PC-9 (cell line): ENCODE measurements at regions not wholly inside any gene's neighbourhood (a gene's known extent, or its start where the extent isn't known, plus 50 kb on each side); places are given as distances from the start of the nearest gene placed in this dataset.
A peak's percentile ranks its signal among the peaks of the same experiment; 100 is the strongest.
"Not testable (repeated sequence)": the region's sequence is repeated elsewhere in the genome, so short reads cannot be mapped to it uniquely, and the experiment has no call there.

Experiments used
- BruUV-seq: library from RNA; stranded (reverse); fragments of 400-500 nt; replicated peaks from 2 replicates; lab custom pipeline; 2021; lab: Mats Ljungman, UMichigan
- CTCF ChIA-PET: fragments of 300-600 bp; sonication (Branson Sonifier 250); formaldehyde crosslinking; loops from one replicate; lab custom pipeline; 2022; ENCODE audit warnings: antibody characterized with exemption; lab: Charles Lee
- POLR2A ChIA-PET: fragments of 300-600 bp; sonication (Branson Sonifier 250); formaldehyde crosslinking; loops from one replicate; lab custom pipeline; 2022; ENCODE audit warnings: antibody characterized with exemption; ENCODE audit not compliant: unreplicated experiment; lab: Charles Lee
- DNase-seq, 2 experiments: peaks; one replicate each; pipeline versions ENCODE4 v3.0.0 to v3.0.0-alpha.2; 2015 to 2022; ENCODE audit warnings: mixed read lengths in 1 of 2
- H2AFZ ChIP-seq: fragments of 200-600 bp; sonication (generic); 2 replicates; pipeline ENCODE4 v1.8.1; 2017; ENCODE audit warnings: antibody characterized with exemption
- H3F3A ChIP-seq: fragments of 200-600 bp; sonication (generic); 2 replicates; pipeline ENCODE4 v1.8.1; 2017; ENCODE audit warnings: antibody characterized with exemption, mild to moderate bottlenecking, low read depth; ENCODE audit not compliant: insufficient read depth
- H3K27ac ChIP-seq: fragments of 200-600 bp; sonication (generic); 2 replicates; pipeline ENCODE4 v1.6.1; 2016; ENCODE audit warnings: mixed run types
- H3K27me3 ChIP-seq: fragments of 200-600 bp; sonication (generic); 2 replicates; pipeline ENCODE4 v1.6.1; 2016; ENCODE audit warnings: low read depth, mixed run types; ENCODE audit not compliant: insufficient read depth
- H3K36me3 ChIP-seq: fragments of 200-600 bp; sonication (generic); 2 replicates; pipeline ENCODE4 v1.6.1; 2016; ENCODE audit warnings: low read depth, mixed run types
- H3K4me1 ChIP-seq: fragments of 200-600 bp; sonication (generic); replicated peaks from 2 replicates; pipeline ENCODE4 v1.6.1; 2016; ENCODE audit warnings: mixed run types; ENCODE audit not compliant: insufficient read depth
- H3K4me2 ChIP-seq: fragments of 200-600 bp; sonication (generic); 2 replicates; pipeline ENCODE4 v1.6.1; 2017; ENCODE audit warnings: mixed run types
- H3K4me3 ChIP-seq: fragments of 200-600 bp; sonication (generic); 2 replicates; pipeline ENCODE4 v1.6.1; 2016; ENCODE audit warnings: mixed run types
- H3K79me2 ChIP-seq: fragments of 200-600 bp; sonication (generic); 2 replicates; pipeline ENCODE4 v1.6.1; 2017; ENCODE audit warnings: low read depth, mixed run types
- H3K9me2 ChIP-seq: fragments of 200-600 bp; sonication (generic); 2 replicates; pipeline ENCODE4 v1.8.1; 2017; ENCODE audit warnings: mild to moderate bottlenecking; ENCODE audit not compliant: insufficient read depth
- H3K9me3 ChIP-seq: fragments of 200-600 bp; sonication (generic); 2 replicates; pipeline ENCODE4 v1.8.1; 2016; ENCODE audit warnings: low read depth; ENCODE audit not compliant: insufficient read depth
- H4K20me1 ChIP-seq: fragments of 200-600 bp; sonication (generic); 2 replicates; pipeline ENCODE4 v1.8.1; 2017; ENCODE audit not compliant: insufficient read depth
- CTCF ChIP-seq: fragments of 200-600 bp; sonication (generic); conservative IDR thresholded peaks from 2 replicates; pipeline ENCODE4 v1.6.1; 2017; ENCODE audit warnings: mixed run types, antibody characterized with exemption, mild to moderate bottlenecking, moderate library complexity
- EZH2 ChIP-seq: fragments of 200-600 bp; sonication (generic); IDR thresholded peaks from 2 replicates; pipeline ENCODE4 v1.8.0; 2017; ENCODE audit warnings: antibody characterized with exemption, low read depth
- intact Hi-C: fragments of 100-400 bp; cut with micrococcal nuclease; formaldehyde crosslinking; loops from one replicate; pipeline ENCODE4 v1.10.0; 2022; ENCODE audit not compliant: unreplicated experiment

GRCh38 chr7:39845006-39845405 lies 105.0 kb upstream of the CDK13 start:
- no TSS peak for BruUV-seq
- Histone ChIP-seq H4K20me1 (no peaks in the 10 kb centered on the region), H3F3A (no peaks in the 10 kb centered on the region), H3K9me2 (no peaks in the 10 kb centered on the region), H3K27me3 (no peaks in the 10 kb centered on the region), H3K4me1 (no peaks in the 10 kb centered on the region), H3K4me2 (no peak overlapping the region), H3K27ac (no peak overlapping the region), H2AFZ (no peak overlapping the region), H3K36me3 (no peaks in the 10 kb centered on the region), H3K79me2 (no peaks in the 10 kb centered on the region), H3K4me3 (no peak overlapping the region), H3K9me3 (no peaks in the 10 kb centered on the region)
- intact Hi-C loops, result no loop called here
- ChIA-PET POLR2A (interaction anchor here (0.7 kb wide), 1 partner anchor 81 kb away, joined by 5 read pairs; no protein-coding TSS in a partner anchor), CTCF (no interaction called here)
- no peak for DNase-seq
- no peak for TF ChIP-seq EZH2
- TF ChIP-seq CTCF, result no peak

GRCh38 chr7:39847227-39847626 lies 102.8 kb upstream of the CDK13 start:
- no peak for TF ChIP-seq CTCF
- no peak for TF ChIP-seq EZH2
- Histone ChIP-seq H3K4me3 (no peak overlapping the region), H3K4me1 (no peaks in the 10 kb centered on the region), H3K4me2 (no peak overlapping the region), H3F3A (no peaks in the 10 kb centered on the region), H2AFZ (no peak overlapping the region), H4K20me1 (no peaks in the 10 kb centered on the region), H3K36me3 (no peaks in the 10 kb centered on the region), H3K27me3 (no peaks in the 10 kb centered on the region), H3K79me2 (no peaks in the 10 kb centered on the region), H3K27ac (no peak overlapping the region), H3K9me2 (no peaks in the 10 kb centered on the region), H3K9me3 (no peaks in the 10 kb centered on the region)
- intact Hi-C loops, result no loop called here
- ChIA-PET POLR2A (no interaction called here), CTCF (no interaction called here)
- no TSS peak for BruUV-seq
- no peak for DNase-seq

- Histone ChIP-seq H3K9me2 (no peaks in the 10 kb centered on the region), H3K9me3 (no peaks in the 10 kb centered on the region), H3K4me1 (no peaks in the 10 kb centered on the region), H3K27ac (no peak overlapping the region), H4K20me1 (no peaks in the 10 kb centered on the region), H3F3A (no peaks in the 10 kb centered on the region), H3K79me2 (no peaks in the 10 kb centered on the region), H2AFZ (no peak overlapping the region), H3K36me3 (no peaks in the 10 kb centered on the region), H3K4me3 (no peak overlapping the region), H3K4me2 (no peak overlapping the region), H3K27me3 (no peaks in the 10 kb centered on the region)
- DNase-seq, result peak in 1 of 2 experiments; percentile 66
- BruUV-seq, result no TSS peak
- ChIA-PET POLR2A (no interaction called here), CTCF (no interaction called here)
- intact Hi-C loops, result no loop called here
- TF ChIP-seq CTCF (no peak), EZH2 (no peak)
Observed at GRCh38 chr7:39851466-39852045, 98.5 kb upstream of the CDK13 start.

GRCh38 chr7:39854616-39855324 lies 95.3 kb upstream of the CDK13 start:
- H3K79me2 ChIP-seq, H3K27ac ChIP-seq, H3K9me3 ChIP-seq, intact Hi-C loops, CTCF ChIA-PET, POLR2A ChIA-PET, H3K27me3 ChIP-seq, H3K9me2 ChIP-seq, H4K20me1 ChIP-seq, H3K4me2 ChIP-seq, H3K4me1 ChIP-seq, H3F3A ChIP-seq, H2AFZ ChIP-seq, BruUV-seq, H3K36me3 ChIP-seq, H3K4me3 ChIP-seq, DNase-seq: not testable (repeated sequence)
